ACC112 (cell line): ENCODE measurements at regions not wholly inside any gene's neighbourhood (a gene's known extent, or its start where the extent isn't known, plus 50 kb on each side); places are given as distances from the start of the nearest gene placed in this dataset.

Experiments
- H2AFZ ChIP-seq: fragments of 200-600 bp; sonication (generic); one replicate; pipeline ENCODE4 v1.6.0; 2017; ENCODE audit warnings: antibody characterized with exemption, low read length; ENCODE audit not compliant: unreplicated experiment
- H3K27ac ChIP-seq: fragments of 200-600 bp; sonication (generic); 2 replicates; pipeline ENCODE4 v1.5.1; 2014; ENCODE audit warnings: low read depth, mild to moderate bottlenecking, antibody characterized with exemption, low read length, moderate library complexity
- H3K27me3 ChIP-seq: fragments of 200-600 bp; sonication (generic); 2 replicates; pipeline ENCODE4 v1.6.1; 2014; ENCODE audit warnings: mild to moderate bottlenecking, antibody characterized with exemption, low read length, moderate library complexity, mixed read lengths; ENCODE audit not compliant: insufficient read depth
- H3K36me3 ChIP-seq: fragments of 200-600 bp; sonication (generic); 2 replicates; pipeline ENCODE4 v1.6.1; 2016; ENCODE audit warnings: mild to moderate bottlenecking, antibody characterized with exemption, low read length, moderate library complexity, mixed read lengths; ENCODE audit not compliant: insufficient read depth
- H3K4me1 ChIP-seq: fragments of 200-600 bp; sonication (generic); one replicate; pipeline ENCODE4 v1.6.1; 2016; ENCODE audit warnings: low read length, mixed read lengths; ENCODE audit not compliant: insufficient read depth, unreplicated experiment, control insufficient read depth
- H3K4me3 ChIP-seq: fragments of 200-600 bp; sonication (generic); 2 replicates; pipeline ENCODE4 v1.5.1; 2014; ENCODE audit warnings: mild to moderate bottlenecking, low read depth, low read length
- H3K79me2 ChIP-seq: fragments of 200-600 bp; sonication (generic); one replicate; pipeline ENCODE4 v1.6.0; 2016; ENCODE audit warnings: low read length; ENCODE audit not compliant: control insufficient read depth, unreplicated experiment, insufficient read depth

- Histone ChIP-seq H3K27ac (no peak overlapping the region), H2AFZ (no peak overlapping the region), H3K27me3 (no peaks in the 10 kb centered on the region), H3K4me3 (no peak overlapping the region), H3K79me2 (no peaks in the 10 kb centered on the region), H3K36me3 (no peaks in the 10 kb centered on the region), H3K4me1 (no peaks in the 10 kb centered on the region)
Measured at GRCh38 chr11:127631974-127632373, 631.4 kb upstream of the KIRREL3 start.

GRCh38 chr11:127629200-127629599, 628.6 kb upstream of the KIRREL3 start:
- no peaks in the 10 kb centered on the region for H3K36me3 ChIP-seq
- no peak overlapping the region for H3K4me3 ChIP-seq
- H3K79me2 ChIP-seq: no peaks in the 10 kb centered on the region
- H2AFZ ChIP-seq: no peak overlapping the region
- no peaks in the 10 kb centered on the region for H3K4me1 ChIP-seq
- no peak overlapping the region for H3K27ac ChIP-seq
- H3K27me3 ChIP-seq: no peaks in the 10 kb centered on the region

GRCh38 chr11:127628458-127628785, 627.9 kb upstream of the KIRREL3 start:
- Histone ChIP-seq H2AFZ (no peak overlapping the region), H3K27me3 (no peaks in the 10 kb centered on the region), H3K27ac (no peak overlapping the region), H3K4me3 (no peak overlapping the region), H3K36me3 (no peaks in the 10 kb centered on the region), H3K79me2 (no peaks in the 10 kb centered on the region), H3K4me1 (no peaks in the 10 kb centered on the region)

- H3K79me2 ChIP-seq: no peaks in the 10 kb centered on the region
- H3K27me3 ChIP-seq: no peaks in the 10 kb centered on the region
- H3K4me3 ChIP-seq: no peak overlapping the region
- no peak overlapping the region for H3K27ac ChIP-seq
- no peaks in the 10 kb centered on the region for H3K4me1 ChIP-seq
- H3K36me3 ChIP-seq: no peaks in the 10 kb centered on the region
- H2AFZ ChIP-seq: no peak overlapping the region
Measured at GRCh38 chr11:127627629-127628457, 627.3 kb upstream of the KIRREL3 start.

- Histone ChIP-seq H3K27me3 (no peaks in the 10 kb centered on the region), H3K27ac (no peak overlapping the region), H3K79me2 (no peaks in the 10 kb centered on the region), H3K4me1 (no peaks in the 10 kb centered on the region), H3K4me3 (no peak overlapping the region), H2AFZ (no peak overlapping the region), H3K36me3 (no peaks in the 10 kb centered on the region)
Measured at GRCh38 chr11:127627204-127627603, 626.6 kb upstream of the KIRREL3 start.

GRCh38 chr11:127625402-127625801, 624.8 kb upstream of the KIRREL3 start:
- Histone ChIP-seq H3K36me3 (no peaks in the 10 kb centered on the region), H3K4me3 (no peak overlapping the region), H2AFZ (no peak overlapping the region), H3K4me1 (no peaks in the 10 kb centered on the region), H3K27me3 (no peaks in the 10 kb centered on the region), H3K79me2 (no peaks in the 10 kb centered on the region), H3K27ac (no peak overlapping the region)

- no peaks in the 10 kb centered on the region for H3K27me3 ChIP-seq
- no peaks in the 10 kb centered on the region for H3K36me3 ChIP-seq
- H2AFZ ChIP-seq: no peak overlapping the region
- no peak overlapping the region for H3K4me3 ChIP-seq
- no peaks in the 10 kb centered on the region for H3K79me2 ChIP-seq
- H3K4me1 ChIP-seq: no peaks in the 10 kb centered on the region
- H3K27ac ChIP-seq: no peak overlapping the region
Measured at GRCh38 chr11:127624306-127624856, 623.8 kb upstream of the KIRREL3 start.

- H3K79me2 ChIP-seq: no peaks in the 10 kb centered on the region
- no peak overlapping the region for H3K4me3 ChIP-seq
- H3K27ac ChIP-seq: no peak overlapping the region
- H3K27me3 ChIP-seq: no peaks in the 10 kb centered on the region
- no peaks in the 10 kb centered on the region for H3K36me3 ChIP-seq
- H2AFZ ChIP-seq: no peak overlapping the region
- H3K4me1 ChIP-seq: no peaks in the 10 kb centered on the region
Measured at GRCh38 chr11:127622686-127623085, 622.1 kb upstream of the KIRREL3 start.

GRCh38 chr11:127620671-127621070, 620.1 kb upstream of the KIRREL3 start:
- Histone ChIP-seq H3K27ac (no peak overlapping the region), H3K4me1 (no peaks in the 10 kb centered on the region), H3K79me2 (no peaks in the 10 kb centered on the region), H3K36me3 (no peaks in the 10 kb centered on the region), H2AFZ (peak overlapping the region; percentile 41), H3K4me3 (peak overlapping the region; percentile 61), H3K27me3 (no peaks in the 10 kb centered on the region)

- Histone ChIP-seq H3K27ac (no peak overlapping the region), H2AFZ (peak overlapping the region; percentile 41), H3K36me3 (no peaks in the 10 kb centered on the region), H3K79me2 (no peaks in the 10 kb centered on the region), H3K4me3 (peak overlapping the region; percentile 61), H3K27me3 (no peaks in the 10 kb centered on the region), H3K4me1 (no peaks in the 10 kb centered on the region)
Measured at GRCh38 chr11:127619946-127620345, 619.4 kb upstream of the KIRREL3 start.

GRCh38 chr11:127618721-127619120, 618.2 kb upstream of the KIRREL3 start:
- Histone ChIP-seq H3K27me3 (no peaks in the 10 kb centered on the region), H3K4me1 (no peaks in the 10 kb centered on the region), H3K27ac (no peak overlapping the region), H3K79me2 (no peaks in the 10 kb centered on the region), H2AFZ (no peak overlapping the region), H3K36me3 (no peaks in the 10 kb centered on the region), H3K4me3 (no peak overlapping the region)
